ENCODE measurements at regions not wholly inside any gene's neighbourhood (a gene's known extent, or its start where the extent isn't known, plus 50 kb on each side); places are given as distances from the start of the nearest gene placed in this dataset.
A peak's percentile ranks its signal among the peaks of the same experiment; 100 is the strongest.

DNA sequence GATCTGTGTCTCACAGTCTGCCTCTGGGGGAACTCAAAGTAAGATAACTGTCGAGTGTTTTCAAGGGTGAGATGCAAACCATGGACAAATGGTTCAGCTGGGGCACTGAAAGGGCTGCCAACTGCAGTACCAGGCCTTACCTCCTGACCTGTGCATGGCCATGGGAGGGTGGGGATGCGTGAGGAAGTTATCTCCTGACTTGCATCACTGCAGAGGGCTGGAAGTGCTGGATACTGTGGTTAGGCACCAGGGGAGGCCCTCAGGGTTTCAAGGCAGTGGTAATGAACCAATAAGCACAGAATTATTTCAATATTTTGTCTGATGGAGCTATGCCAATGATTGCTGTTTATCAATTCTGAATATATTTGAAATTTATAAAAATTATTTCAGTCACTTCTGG, 159.2 kb downstream of the CYLD start:
- Histone ChIP-seq H2AFZ (ENCODE audit: low read length) (no peak overlapping the region), H3K4me3 (ENCODE audit: extremely low read depth in 1 of 4, insufficient read depth in 2 of 4, low read depth in 3 of 4, low read length in 4 of 4) (no peak overlapping the region), H3K79me1 (ENCODE audit: low read depth, low read length) (no peaks in the 10 kb centered on the region), H4K20me1 (replicated peaks in 1 of 2; ENCODE audit: control insufficient read depth in 1 of 2, insufficient read depth in 2 of 2, low read length in 2 of 2) (peaks cover 0 to 2% of the 10 kb centered on the region in 2 experiments), H3K14ac (ENCODE audit: insufficient read length) (no peak overlapping the region), H2BK12ac (ENCODE audit: low read depth, low read length) (no peak overlapping the region), H3K56ac (replicated peaks; ENCODE audit: insufficient read length, low read depth, low read length) (no peak overlapping the region), H3K9ac (replicated peaks in 1 of 4; ENCODE audit: extremely low read depth in 1 of 4, low read depth in 3 of 4, low read length in 3 of 4) (no peak overlapping the region), H3K9me3 (ENCODE audit: insufficient read depth in 2 of 2, low read depth in 1 of 2, low read length in 1 of 2) (no peaks in the 10 kb centered on the region), H3K27me3 (replicated peaks in 1 of 4; ENCODE audit: control insufficient read depth in 3 of 4, extremely low read depth in 1 of 4, insufficient read depth in 3 of 4, low read length in 3 of 4) (no peaks in the 10 kb centered on the region), H3K27ac (ENCODE audit: low read depth, low read length) (no peak overlapping the region), H2BK20ac (ENCODE audit: low read length) (no peak overlapping the region), H2BK15ac (ENCODE audit: low read length) (no peak overlapping the region), H3K36me3 (ENCODE audit: control insufficient read depth in 2 of 4, insufficient read depth in 4 of 4, low read length in 3 of 4) (no peaks in the 10 kb centered on the region), H2BK5ac (ENCODE audit: low read depth, low read length) (no peak overlapping the region), H4K5ac (ENCODE audit: insufficient read length, low read depth, low read length) (no peak overlapping the region), H4K8ac (ENCODE audit: extremely low read depth, insufficient read depth, low read length) (no peak overlapping the region; the same call in 1 of the 2 replicates), H3K23ac (ENCODE audit: insufficient read length) (no peak overlapping the region), H3K18ac (ENCODE audit: extremely low read depth, low read length) (no peak overlapping the region), H3K4me1 (replicated peaks in 1 of 4; ENCODE audit: control insufficient read depth in 3 of 4, insufficient read depth in 4 of 4, low read length in 3 of 4) (no peaks in the 10 kb centered on the region), H2BK120ac (replicated peaks; ENCODE audit: low read depth, low read length) (no peak overlapping the region), H2AK5ac (ENCODE audit: low read depth, low read length) (no peak overlapping the region), H3K4ac (replicated peaks; ENCODE audit: insufficient read length, low read depth, low read length) (no peak overlapping the region), H3K23me2 (ENCODE audit: low read depth, low read length) (no peaks in the 10 kb centered on the region), H4K91ac (replicated peaks; ENCODE audit: insufficient read length, low read length) (no peak overlapping the region), H3K4me2 (ENCODE audit: insufficient read depth in 1 of 2, low read depth in 2 of 2, low read length in 2 of 2) (no peak overlapping the region), H3K79me2 (ENCODE audit: control insufficient read depth in 1 of 2, insufficient read depth in 2 of 2, low read length in 2 of 2) (no peaks in the 10 kb centered on the region)
- FAIRE-seq: no peak
- 91% methylated on average over 2 of the region's 2 CpGs; no CpG with 5 or more reads in 1 of the 2 experiments for WGBS, 2 experiments (ENCODE audit: extremely low coverage in 1 of 2, insufficient coverage in 1 of 2, insufficient read length in 1 of 2, insufficient replicate concordance in 2 of 2, low coverage in 1 of 2, low lambda C conversion rate in 2 of 2, missing lambda C conversion rate in 1 of 2)
- no peak for DNase-seq (ENCODE audit: low read depth in 1 of 2, low spot score in 2 of 2)
- ChIA-PET POLR2A (ENCODE audit: partially characterized antibody) (no interaction called here), CTCF (ENCODE audit: partially characterized antibody) (interaction anchor here (0.6 to 1.3 kb wide), 4 partner anchors 11 to 231 kb away, joined by 3 read pairs; no protein-coding TSS in a partner anchor)
- no peak for TF ChIP-seq POLR2AphosphoS5 (IDR thresholded peaks at IDR 0.05; ENCODE audit: low read depth, low read length)
- TF ChIP-seq CTCF (IDR thresholded peaks at IDR 0.05; ENCODE audit: control extremely low read depth in 1 of 3, insufficient read depth in 1 of 3, low read depth in 1 of 3, low read length in 3 of 3): peak in 1 of 3 experiments; percentile 7; a peak in 1 of 4 replicates
